ENCODE measurements at regions not wholly inside any gene's neighbourhood (a gene's known extent, or its start where the extent isn't known, plus 50 kb on each side); places are given as distances from the start of the nearest gene placed in this dataset.

DNA sequence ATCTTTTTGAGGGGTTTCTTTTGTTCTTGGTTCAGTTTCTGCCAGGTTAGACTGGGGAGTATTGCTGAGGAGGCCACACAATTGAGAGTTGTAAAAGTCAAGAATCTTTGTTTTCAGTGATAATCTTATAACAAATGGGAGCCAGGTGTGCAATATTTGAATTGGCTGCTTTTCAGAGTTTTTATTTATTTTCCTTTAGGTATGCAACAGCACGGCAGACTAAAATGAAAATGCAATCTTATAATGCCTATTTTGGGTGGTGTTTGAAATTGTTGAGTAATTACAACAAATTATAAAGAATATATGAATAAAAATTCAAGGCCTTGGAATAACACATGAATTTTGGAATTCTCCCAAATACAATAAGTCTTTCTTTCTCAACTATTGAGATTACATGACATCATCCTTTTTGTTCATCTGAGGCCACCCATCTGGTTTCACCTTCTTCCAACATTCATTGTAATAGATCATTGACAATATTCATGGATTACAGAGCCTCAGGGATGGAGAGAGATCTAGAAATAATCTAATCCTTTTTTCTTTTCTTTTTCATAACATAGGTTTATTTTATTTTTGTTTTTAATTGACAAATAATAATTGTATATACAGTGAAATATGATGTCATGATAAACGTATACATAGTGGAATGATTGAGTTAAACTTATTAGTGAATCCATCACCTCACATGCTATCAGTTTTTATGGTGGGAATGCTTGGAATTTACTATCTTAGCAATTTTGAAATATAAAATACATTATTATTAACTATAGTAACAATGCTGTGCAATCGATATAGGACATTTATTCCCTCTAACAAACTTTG is 1061.0 kb downstream of the NR2F1-AS1 start:
- H2AFZ ChIP-seq (ENCODE audit: low read depth, low read length) = no peak overlapping the region
- no peak for FAIRE-seq

DNA sequence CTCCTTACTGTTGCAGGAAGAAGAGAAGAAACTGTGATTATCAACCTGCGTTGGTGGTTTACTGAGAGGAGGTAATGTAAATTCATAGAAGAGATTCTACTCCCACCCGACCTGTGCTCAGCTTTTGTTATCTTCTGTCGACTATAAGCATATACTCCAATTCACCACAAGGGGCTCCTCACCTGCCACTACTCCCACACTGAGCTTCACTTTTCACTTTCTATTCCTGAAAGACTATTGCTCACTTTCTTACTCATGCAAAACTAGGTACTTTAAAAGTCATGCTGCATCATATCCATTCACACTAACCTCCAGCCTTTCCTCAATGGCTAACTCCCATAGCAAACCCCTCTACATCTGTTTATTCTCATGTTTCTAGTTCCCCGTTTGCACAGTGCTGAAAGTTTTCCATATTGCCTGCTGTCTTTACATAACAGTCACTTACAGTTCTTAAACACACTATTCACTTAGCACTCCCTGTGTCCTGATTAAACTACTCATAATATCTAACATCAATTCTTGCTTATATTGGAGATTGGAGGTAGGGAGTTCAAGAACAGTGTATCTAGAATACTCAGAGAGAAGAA is 1062.6 kb downstream of the NR2F1-AS1 start:
- DNase-seq (ENCODE audit: low read depth, low spot score) (peak; percentile 50), FAIRE-seq (peak; percentile 76)
- H3K4me3 ChIP-seq (replicated peaks in 1 of 3; ENCODE audit: insufficient read depth in 1 of 3, low read depth in 1 of 3, low read length in 3 of 3) = no peak overlapping the region
- peak overlapping the region; percentile 7 for H2AFZ ChIP-seq (ENCODE audit: low read depth, low read length)
- TF ChIP-seq POLR2AphosphoS5 (IDR thresholded peaks at IDR 0.05; ENCODE audit: insufficient read depth, low read depth, low read length) (no peak), JUN (IDR thresholded peaks at IDR 0.05; ENCODE audit: borderline replicate concordance, insufficient read depth, insufficient read length, low read depth) (no peak), GATA2 (IDR thresholded peaks at IDR 0.05; ENCODE audit: insufficient read depth, insufficient read length, low read depth, low read length) (no peak)
- TF ChIP-seq, protein P1, sequence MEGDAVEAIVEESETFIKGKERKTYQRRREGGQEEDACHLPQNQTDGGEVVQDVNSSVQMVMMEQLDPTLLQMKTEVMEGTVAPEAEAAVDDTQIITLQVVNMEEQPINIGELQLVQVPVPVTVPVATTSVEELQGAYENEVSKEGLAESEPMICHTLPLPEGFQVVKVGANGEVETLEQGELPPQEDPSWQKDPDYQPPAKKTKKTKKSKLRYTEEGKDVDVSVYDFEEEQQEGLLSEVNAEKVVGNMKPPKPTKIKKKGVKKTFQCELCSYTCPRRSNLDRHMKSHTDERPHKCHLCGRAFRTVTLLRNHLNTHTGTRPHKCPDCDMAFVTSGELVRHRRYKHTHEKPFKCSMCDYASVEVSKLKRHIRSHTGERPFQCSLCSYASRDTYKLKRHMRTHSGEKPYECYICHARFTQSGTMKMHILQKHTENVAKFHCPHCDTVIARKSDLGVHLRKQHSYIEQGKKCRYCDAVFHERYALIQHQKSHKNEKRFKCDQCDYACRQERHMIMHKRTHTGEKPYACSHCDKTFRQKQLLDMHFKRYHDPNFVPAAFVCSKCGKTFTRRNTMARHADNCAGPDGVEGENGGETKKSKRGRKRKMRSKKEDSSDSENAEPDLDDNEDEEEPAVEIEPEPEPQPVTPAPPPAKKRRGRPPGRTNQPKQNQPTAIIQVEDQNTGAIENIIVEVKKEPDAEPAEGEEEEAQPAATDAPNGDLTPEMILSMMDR (IDR thresholded peaks at IDR 0.05; ENCODE audit: extremely low read depth in 1 of 2, insufficient read depth in 1 of 2, low read depth in 1 of 2, low read length in 2 of 2) = peak; percentile 47 to 69
- POLR2A ChIA-PET = no interaction called here
- H3K27me3 ChIP-seq (ENCODE audit: control insufficient read depth in 2 of 2, insufficient read depth in 2 of 2, low read length in 2 of 2) = no peaks in the 10 kb centered on the region
- no peaks in the 10 kb centered on the region for H3K4me1 ChIP-seq (ENCODE audit: control insufficient read depth, extremely low read depth, insufficient read depth, low read length)
- dilution Hi-C loops (cut with MboI; ENCODE audit: extremely low pct_ligation_motif_present, low sequenced_read_pairs) (no loop called here), intact Hi-C loops (cut with micrococcal nuclease) (loop anchor here (5.0 to 10.0 kb wide), 3 partner anchors 1064 to 1396 kb away; partner anchors contain the start of genes NR2F1 and NR2F1-AS1)
- H3K9ac ChIP-seq (replicated peaks; ENCODE audit: extremely low read depth, insufficient read depth, low read length) = no peak overlapping the region
- CTCF ChIA-PET = interaction anchor here (0.6 to 1.7 kb wide), 46 partner anchors 10 to 1282 kb away, joined by 3 to 22 read pairs (median 3); no protein-coding TSS in a partner anchor
- H3K79me2 ChIP-seq (ENCODE audit: control insufficient read depth, insufficient read depth, low read length) = no peaks in the 10 kb centered on the region
- H3K9me1 ChIP-seq (replicated peaks; ENCODE audit: control insufficient read depth, extremely low read depth, insufficient read depth, low read length) = no peaks in the 10 kb centered on the region
- BruUV-seq (replicated peaks) = no TSS peak
- H4K20me1 ChIP-seq (replicated peaks; ENCODE audit: control insufficient read depth, extremely low read depth, insufficient read depth, low read length) = no peaks in the 10 kb centered on the region
- H3K27ac ChIP-seq (ENCODE audit: insufficient read depth, low read depth, low read length) = no peak overlapping the region
- no peaks in the 10 kb centered on the region for H3K36me3 ChIP-seq (ENCODE audit: control insufficient read depth in 2 of 2, extremely low read depth in 1 of 2, insufficient read depth in 2 of 2, low read length in 2 of 2)
- H3K9me3 ChIP-seq (replicated peaks; ENCODE audit: control insufficient read depth, insufficient read depth, low read length) = no peaks in the 10 kb centered on the region
- H3K4me2 ChIP-seq (ENCODE audit: insufficient read depth, low read length) = no peak overlapping the region

More for the DNA sequence above, 1061.0 kb downstream of the NR2F1-AS1 start:
- no peak overlapping the region for H3K4me2 ChIP-seq (ENCODE audit: insufficient read depth, low read length)
- no peak overlapping the region for H3K4me3 ChIP-seq (replicated peaks in 1 of 3; ENCODE audit: insufficient read depth in 1 of 3, low read depth in 1 of 3, low read length in 3 of 3)
- no TSS peak for BruUV-seq (replicated peaks)
- CTCF ChIA-PET = interaction anchor here (1.6 kb wide), 1 partner anchor 17 kb away, joined by 3 read pairs; no protein-coding TSS in a partner anchor
- no peak for TF ChIP-seq JUN (IDR thresholded peaks at IDR 0.05; ENCODE audit: borderline replicate concordance, insufficient read depth, insufficient read length, low read depth)
- no peak for TF ChIP-seq POLR2AphosphoS5 (IDR thresholded peaks at IDR 0.05; ENCODE audit: insufficient read depth, low read depth, low read length)
- TF ChIP-seq GATA2 (IDR thresholded peaks at IDR 0.05; ENCODE audit: insufficient read depth, insufficient read length, low read depth, low read length) = no peak
- no peak for TF ChIP-seq EZH2 (IDR thresholded peaks at IDR 0.05; ENCODE audit: borderline replicate concordance, low read depth, low read length, severe bottlenecking)
- no peak for TF ChIP-seq POLR2A (IDR thresholded peaks at IDR 0.05; ENCODE audit: low read depth, low read length)
- H3K27me3 ChIP-seq (ENCODE audit: control insufficient read depth in 2 of 2, insufficient read depth in 2 of 2, low read length in 2 of 2) = no peaks in the 10 kb centered on the region
- H3K27ac ChIP-seq (ENCODE audit: insufficient read depth, low read depth, low read length) = no peak overlapping the region
- DNase-seq (ENCODE audit: low read depth, low spot score) = no peak
- no peaks in the 10 kb centered on the region for H3K79me2 ChIP-seq (ENCODE audit: control insufficient read depth, insufficient read depth, low read length)
- H3K9me1 ChIP-seq (replicated peaks; ENCODE audit: control insufficient read depth, extremely low read depth, insufficient read depth, low read length) = no peaks in the 10 kb centered on the region
- no peaks in the 10 kb centered on the region for H3K36me3 ChIP-seq (ENCODE audit: control insufficient read depth in 2 of 2, extremely low read depth in 1 of 2, insufficient read depth in 2 of 2, low read length in 2 of 2)
- POLR2A ChIA-PET = no interaction called here
- no peaks in the 10 kb centered on the region for H3K4me1 ChIP-seq (ENCODE audit: control insufficient read depth, extremely low read depth, insufficient read depth, low read length)
- intact Hi-C loops (cut with micrococcal nuclease) = loop anchor here (5.0 to 10.0 kb wide), 3 partner anchors 1062 to 1395 kb away; partner anchors contain the start of genes NR2F1 and NR2F1-AS1
- H4K20me1 ChIP-seq (replicated peaks; ENCODE audit: control insufficient read depth, extremely low read depth, insufficient read depth, low read length) = no peaks in the 10 kb centered on the region
- dilution Hi-C loops (cut with MboI; ENCODE audit: extremely low pct_ligation_motif_present, low sequenced_read_pairs) = no loop called here
- no peaks in the 10 kb centered on the region for H3K9me3 ChIP-seq (replicated peaks; ENCODE audit: control insufficient read depth, insufficient read depth, low read length)
- no peak overlapping the region for H3K9ac ChIP-seq (replicated peaks; ENCODE audit: extremely low read depth, insufficient read depth, low read length)

Data from endothelial cell of umbilical vein (primary cell).